ENCODE measurements at regions not wholly inside any gene's neighbourhood (a gene's known extent, or its start where the extent isn't known, plus 50 kb on each side); places are given as distances from the start of the nearest gene placed in this dataset.

GRCh38 chr7:108861071-108861470, 291.4 kb downstream of the DNAJB9 start:
- no peak for ATAC-seq
- no peak for DNase-seq
- no peak overlapping the region for H3K4me2 ChIP-seq (ENCODE audit: low read length)
- BruUV-seq (replicated peaks): no TSS peak
- H3K9ac ChIP-seq (ENCODE audit: low read length): no peak overlapping the region
- H3K9me2 ChIP-seq (replicated peaks; ENCODE audit: low read length): no peaks in the 10 kb centered on the region
- CTCF ChIA-PET: no interaction called here
- H3K27ac ChIP-seq (ENCODE audit: low read length): no peak overlapping the region
- no peaks in the 10 kb centered on the region for H3K79me2 ChIP-seq (ENCODE audit: low read length)
- no peaks in the 10 kb centered on the region for H3K9me3 ChIP-seq (ENCODE audit: low read length)
- H3K27me3 ChIP-seq (ENCODE audit: low read length): no peaks in the 10 kb centered on the region
- H4K20me1 ChIP-seq (ENCODE audit: low read length): no peaks in the 10 kb centered on the region
- H3K4me3 ChIP-seq (ENCODE audit: low read length): no peak overlapping the region
- H2AFZ ChIP-seq (ENCODE audit: low read length): no peak overlapping the region
- POLR2A ChIA-PET (ENCODE audit: unreplicated experiment): no interaction called here
- no peaks in the 10 kb centered on the region for H3K36me3 ChIP-seq (ENCODE audit: low read depth, low read length)
- TF ChIP-seq CTCF (conservative IDR thresholded peaks at IDR 0.05; ENCODE audit: low read depth, low read length): no peak
- no peak for TF ChIP-seq EZH2phosphoT487 (IDR thresholded peaks at IDR 0.05; ENCODE audit: borderline replicate concordance, low read length)
- no peak for TF ChIP-seq EZH2 (IDR thresholded peaks at IDR 0.05; ENCODE audit: low read length, unreplicated experiment)
- intact Hi-C loops (cut with micrococcal nuclease): no loop called here
- H3F3A ChIP-seq (ENCODE audit: low read length, unreplicated experiment): no peaks in the 10 kb centered on the region
- no peaks in the 10 kb centered on the region for H3K4me1 ChIP-seq (ENCODE audit: insufficient read depth, low read length)

GRCh38 chr7:108863227-108863848, 293.7 kb downstream of the DNAJB9 start:
- ATAC-seq: no peak
- no peaks in the 10 kb centered on the region for H3K36me3 ChIP-seq (ENCODE audit: low read depth, low read length)
- CTCF ChIA-PET: no interaction called here
- DNase-seq: no peak
- no peaks in the 10 kb centered on the region for H3K9me3 ChIP-seq (ENCODE audit: low read length)
- no peak overlapping the region for H3K4me3 ChIP-seq (ENCODE audit: low read length)
- H3K9ac ChIP-seq (ENCODE audit: low read length): no peak overlapping the region
- H3K4me2 ChIP-seq (ENCODE audit: low read length): no peak overlapping the region
- no peaks in the 10 kb centered on the region for H3K79me2 ChIP-seq (ENCODE audit: low read length)
- intact Hi-C loops (cut with micrococcal nuclease): no loop called here
- no peaks in the 10 kb centered on the region for H3F3A ChIP-seq (ENCODE audit: low read length, unreplicated experiment)
- H3K27me3 ChIP-seq (ENCODE audit: low read length): no peaks in the 10 kb centered on the region
- H3K4me1 ChIP-seq (ENCODE audit: insufficient read depth, low read length): no peaks in the 10 kb centered on the region
- no peaks in the 10 kb centered on the region for H3K9me2 ChIP-seq (replicated peaks; ENCODE audit: low read length)
- BruUV-seq (replicated peaks): no TSS peak
- H3K27ac ChIP-seq (ENCODE audit: low read length): no peak overlapping the region
- POLR2A ChIA-PET (ENCODE audit: unreplicated experiment): no interaction called here
- TF ChIP-seq EZH2 (IDR thresholded peaks at IDR 0.05; ENCODE audit: low read length, unreplicated experiment): no peak
- no peak for TF ChIP-seq CTCF (conservative IDR thresholded peaks at IDR 0.05; ENCODE audit: low read depth, low read length)
- no peak for TF ChIP-seq EZH2phosphoT487 (IDR thresholded peaks at IDR 0.05; ENCODE audit: borderline replicate concordance, low read length)
- H4K20me1 ChIP-seq (ENCODE audit: low read length): no peaks in the 10 kb centered on the region
- H2AFZ ChIP-seq (ENCODE audit: low read length): no peak overlapping the region

- no peak overlapping the region for H2AFZ ChIP-seq (ENCODE audit: low read length)
- H3K9ac ChIP-seq (ENCODE audit: low read length): no peak overlapping the region
- H3K27me3 ChIP-seq (ENCODE audit: low read length): no peaks in the 10 kb centered on the region
- DNase-seq (no peak), ATAC-seq (no peak)
- H3F3A ChIP-seq (ENCODE audit: low read length, unreplicated experiment): no peaks in the 10 kb centered on the region
- ChIA-PET POLR2A (ENCODE audit: unreplicated experiment) (no interaction called here), CTCF (no interaction called here)
- no peak for TF ChIP-seq CTCF (conservative IDR thresholded peaks at IDR 0.05; ENCODE audit: low read depth, low read length)
- no peak for TF ChIP-seq EZH2 (IDR thresholded peaks at IDR 0.05; ENCODE audit: low read length, unreplicated experiment)
- TF ChIP-seq EZH2phosphoT487 (IDR thresholded peaks at IDR 0.05; ENCODE audit: borderline replicate concordance, low read length): no peak
- no peaks in the 10 kb centered on the region for H3K36me3 ChIP-seq (ENCODE audit: low read depth, low read length)
- H3K4me2 ChIP-seq (ENCODE audit: low read length): no peak overlapping the region
- intact Hi-C loops (cut with micrococcal nuclease): no loop called here
- BruUV-seq (replicated peaks): no TSS peak
- H3K4me1 ChIP-seq (ENCODE audit: insufficient read depth, low read length): no peaks in the 10 kb centered on the region
- H3K9me3 ChIP-seq (ENCODE audit: low read length): no peaks in the 10 kb centered on the region
- no peak overlapping the region for H3K27ac ChIP-seq (ENCODE audit: low read length)
- H3K4me3 ChIP-seq (ENCODE audit: low read length): no peak overlapping the region
- H3K79me2 ChIP-seq (ENCODE audit: low read length): no peaks in the 10 kb centered on the region
- H3K9me2 ChIP-seq (replicated peaks; ENCODE audit: low read length): no peaks in the 10 kb centered on the region
- no peaks in the 10 kb centered on the region for H4K20me1 ChIP-seq (ENCODE audit: low read length)
Observed at GRCh38 chr7:108869070-108869469, 299.4 kb downstream of the DNAJB9 start.

Measured in PC-3 (cell line).